HG02678 (cell line): ENCODE measurements at regions not wholly inside any gene's neighbourhood (a gene's known extent, or its start where the extent isn't known, plus 50 kb on each side); places are given as distances from the start of the nearest gene placed in this dataset.

Experiments
- ATAC-seq: cut with Tn5 transposase; IDR thresholded peaks from one replicate; pipeline ENCODE4 v1.9.1; 2021; ENCODE audit warnings: mild to moderate bottlenecking, moderate library complexity; ENCODE audit not compliant: unreplicated experiment

DNA sequence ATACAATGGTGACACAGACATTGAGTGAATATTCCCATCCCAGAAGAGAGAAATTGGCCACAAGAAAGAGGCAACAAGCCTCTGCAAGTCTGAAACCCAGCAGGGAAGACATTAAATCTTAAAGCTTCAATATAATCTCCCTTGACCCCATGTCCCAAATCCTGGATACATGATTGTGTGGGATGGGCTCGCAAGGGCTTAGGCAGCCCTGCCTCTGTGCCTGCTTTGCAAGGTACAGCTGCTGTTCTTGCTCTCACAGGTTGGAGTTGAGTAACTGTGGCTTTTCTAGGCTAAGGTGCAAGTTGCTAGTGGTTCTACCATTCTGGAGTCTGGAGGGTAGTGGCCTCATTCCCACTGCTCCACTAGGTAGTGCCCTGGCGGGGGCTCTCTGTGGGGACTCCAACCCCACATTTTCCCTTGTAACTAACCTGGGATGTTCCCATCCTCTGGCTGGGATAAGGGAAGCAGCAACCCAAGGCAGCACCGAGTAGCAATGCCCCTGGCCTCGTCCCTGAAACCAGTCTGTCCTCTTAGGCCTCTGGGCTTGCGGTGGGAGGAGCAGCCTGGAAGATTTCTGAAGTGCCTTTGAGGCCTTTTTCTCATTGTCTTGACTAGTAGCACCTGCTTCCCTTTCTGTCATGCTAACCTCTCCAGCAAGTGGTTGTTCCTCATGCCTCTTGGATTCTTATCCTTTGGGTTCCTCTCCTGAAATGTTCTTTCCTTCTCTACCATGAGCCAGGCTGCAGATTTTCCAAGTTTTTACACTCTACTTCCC, 90.0 kb downstream of the FAM174B start:
- no peak for ATAC-seq

DNA sequence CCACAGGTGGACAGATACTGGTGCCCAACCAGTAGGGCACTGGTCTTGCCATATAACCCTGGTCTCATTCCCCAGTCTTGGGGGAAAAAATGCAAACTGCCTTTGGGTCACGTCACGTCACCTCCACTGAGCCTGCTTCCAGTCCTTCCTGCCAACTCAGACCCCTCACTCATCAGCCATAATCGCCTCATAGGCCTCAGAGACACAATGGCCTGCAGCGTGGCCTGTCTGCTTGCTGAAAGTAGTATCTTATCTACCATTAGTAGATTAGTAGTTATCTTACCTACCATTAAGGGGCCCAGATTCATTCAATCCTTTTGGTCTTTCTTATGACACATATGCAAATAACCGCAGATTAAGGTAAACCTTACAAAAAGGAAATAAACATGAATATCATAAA, 93.8 kb downstream of the FAM174B start:
- no peak for ATAC-seq

DNA sequence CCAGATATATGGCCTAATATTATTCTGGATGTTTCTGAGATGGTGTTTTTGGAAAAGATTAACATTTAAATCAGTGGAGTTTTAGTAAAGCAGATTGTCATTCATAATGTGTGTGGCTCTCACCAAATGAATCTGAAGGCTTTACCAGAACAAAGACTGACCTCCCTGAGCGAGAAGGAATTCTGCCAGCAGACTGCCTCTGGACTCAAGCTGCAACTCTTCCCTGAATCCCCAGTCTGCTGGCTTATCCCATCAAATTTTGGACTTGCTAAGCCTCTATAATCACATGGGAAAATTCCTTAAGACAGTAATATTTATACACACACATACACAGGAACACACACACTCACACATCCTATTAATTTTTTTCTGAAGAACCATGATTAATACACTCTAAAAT, 102.3 kb downstream of the FAM174B start:
- ATAC-seq: no peak

DNA sequence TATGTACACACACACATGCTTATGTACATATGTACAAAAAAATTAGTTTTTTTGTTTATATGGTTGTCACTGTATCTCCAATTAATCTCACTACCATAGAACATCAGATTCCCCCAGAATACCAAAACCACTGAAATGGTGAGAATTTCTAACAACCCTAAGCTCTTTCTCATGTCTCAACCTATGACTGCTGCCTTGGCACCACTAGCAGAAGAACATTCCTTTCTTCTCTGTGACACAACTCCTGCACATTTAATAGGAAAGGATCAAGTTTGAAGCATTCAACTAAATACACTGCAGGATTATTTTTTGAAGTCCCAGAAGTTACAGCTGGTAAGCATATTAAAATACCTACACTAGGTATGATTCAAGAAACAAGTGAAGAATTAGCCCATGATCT, 109.6 kb downstream of the FAM174B start:
- no peak for ATAC-seq

DNA sequence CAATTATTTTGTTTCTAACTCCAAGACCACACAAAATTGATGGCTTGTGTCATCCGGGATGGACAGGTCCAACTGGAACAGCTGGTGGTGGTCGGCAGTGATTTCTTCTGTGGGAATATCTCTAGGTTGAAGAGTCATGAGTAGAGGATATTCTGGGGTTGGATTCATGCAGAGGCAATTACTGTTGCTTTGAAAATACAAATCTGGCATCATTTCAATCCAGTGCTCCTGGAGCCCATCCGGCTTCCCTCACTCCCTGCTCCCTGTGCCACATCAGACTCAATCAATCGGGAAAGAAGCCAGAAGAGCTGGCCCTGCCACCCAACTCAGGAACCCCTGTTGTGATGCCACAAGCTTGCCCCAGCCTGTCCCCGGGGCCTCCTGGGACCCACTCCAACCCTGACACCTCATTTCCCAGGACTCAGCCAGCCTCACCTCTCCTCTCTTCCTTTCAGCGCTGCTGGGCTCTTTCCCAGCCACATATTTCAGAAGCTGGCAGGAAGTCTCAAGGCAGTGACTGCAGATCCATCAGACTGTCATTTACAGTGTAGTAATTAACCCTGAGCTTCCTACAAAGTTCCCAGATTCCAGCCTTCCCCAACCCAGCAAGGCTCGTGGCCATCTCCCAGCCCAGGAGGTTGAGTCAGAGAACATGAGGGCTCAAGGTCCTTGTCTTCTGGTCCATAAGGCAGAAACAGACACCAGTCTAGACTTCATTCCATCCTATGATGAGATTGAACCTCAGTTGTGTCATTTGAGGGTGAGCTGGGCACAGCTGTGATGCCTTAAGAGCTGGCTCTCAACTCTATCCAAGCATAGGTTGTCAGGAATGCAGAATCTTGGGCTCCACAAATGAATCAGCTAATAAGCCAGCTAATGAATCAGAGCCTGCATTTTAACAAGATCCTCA, 114.0 kb downstream of the FAM174B start:
- no peak for ATAC-seq

DNA sequence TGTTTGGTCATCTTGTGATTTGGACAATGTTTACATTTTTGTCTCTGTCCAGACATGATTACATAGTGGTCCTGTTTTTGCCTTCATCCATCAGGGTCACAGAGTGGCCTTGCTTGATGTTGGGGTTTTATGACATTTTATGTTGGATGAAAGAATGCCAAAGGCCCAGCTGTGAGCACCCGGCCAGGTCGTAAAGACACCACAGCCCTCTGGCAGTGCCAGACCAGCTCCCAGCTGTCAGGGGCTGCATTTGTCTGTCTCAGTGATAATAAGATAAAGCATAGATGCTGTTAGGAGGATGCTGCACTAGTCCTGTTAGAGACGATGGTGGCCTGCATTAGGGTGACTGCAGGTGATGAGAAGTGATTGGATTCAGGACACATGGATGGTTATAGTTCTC, 117.5 kb downstream of the FAM174B start:
- no peak for ATAC-seq

DNA sequence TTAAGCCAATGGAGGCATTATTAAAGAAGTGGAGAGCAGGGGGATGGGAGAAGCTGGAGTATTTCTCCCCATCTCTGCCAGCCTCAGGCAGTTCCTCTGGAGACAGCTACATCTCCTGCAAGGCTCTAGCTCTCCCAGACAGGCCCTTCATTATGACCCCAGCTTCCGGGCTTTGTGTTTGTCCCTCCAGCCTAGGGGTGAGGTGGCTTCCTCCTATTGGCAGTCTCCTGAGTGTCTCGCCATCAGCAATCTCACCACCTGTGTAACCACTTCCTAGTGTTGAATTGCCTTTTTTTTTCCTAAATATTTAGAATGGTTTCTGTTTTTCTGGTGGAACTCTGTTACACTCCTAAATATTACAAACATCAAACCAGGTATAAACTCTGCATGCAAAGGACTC, 122.3 kb downstream of the FAM174B start:
- ATAC-seq: no peak

DNA sequence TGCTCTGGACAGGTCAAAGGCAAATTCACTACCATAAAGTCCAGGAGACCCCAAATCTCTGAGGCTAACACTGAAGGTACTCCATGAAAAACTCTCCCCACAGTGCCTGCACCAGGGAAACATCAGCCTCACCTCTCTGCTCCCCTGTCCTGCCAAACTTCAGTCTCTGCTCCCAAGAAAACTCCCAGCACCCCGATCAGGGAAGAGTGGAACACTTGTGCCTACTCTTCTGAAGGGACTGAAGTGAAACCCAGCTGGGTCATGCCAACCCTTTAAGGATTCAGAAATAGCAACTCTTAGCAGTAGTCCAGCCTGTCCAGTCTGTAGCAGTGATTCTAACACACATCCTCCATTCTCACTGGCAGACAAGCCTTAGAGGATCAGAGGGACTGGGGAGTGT, 124.2 kb downstream of the FAM174B start:
- ATAC-seq: no peak

DNA sequence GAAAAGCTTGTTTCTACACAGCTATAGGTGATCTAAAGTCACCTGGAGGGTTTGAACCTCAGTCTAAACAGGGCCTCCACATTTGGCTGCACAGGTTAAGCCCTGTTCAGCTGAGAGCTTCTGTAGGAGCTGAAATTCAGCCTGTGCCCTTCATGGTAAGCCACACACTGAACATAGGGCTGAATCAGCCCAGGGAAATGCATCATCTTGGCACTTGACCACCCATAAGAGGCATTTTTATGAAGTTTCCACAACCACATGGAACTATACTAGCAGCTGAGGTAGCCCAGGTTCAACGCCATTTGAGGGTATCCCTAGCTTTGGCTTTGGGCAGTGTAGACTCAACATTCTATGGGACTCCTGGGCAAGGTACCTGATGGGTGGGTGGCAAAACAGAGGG, 126.8 kb downstream of the FAM174B start:
- no peak for ATAC-seq

DNA sequence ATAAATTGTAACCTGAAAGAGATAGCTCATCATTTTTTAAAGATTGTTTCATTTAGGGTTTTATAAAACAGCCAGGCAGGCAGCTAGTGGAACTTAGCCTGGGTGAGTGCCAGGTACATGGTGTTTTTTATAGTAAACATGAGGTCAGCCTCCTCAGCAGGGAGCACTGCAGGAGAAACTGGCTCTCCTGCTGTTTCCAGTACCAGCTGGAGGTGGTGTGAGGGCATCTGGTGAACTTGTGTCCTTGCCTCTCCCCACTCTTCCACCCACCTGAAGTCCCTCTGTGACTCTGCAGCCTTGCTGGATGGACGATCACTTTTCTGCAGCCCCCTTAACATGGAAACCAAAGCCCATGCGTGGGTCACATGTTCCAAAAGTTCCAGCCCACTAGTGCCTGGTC, 128.4 kb downstream of the FAM174B start:
- ATAC-seq: no peak

DNA sequence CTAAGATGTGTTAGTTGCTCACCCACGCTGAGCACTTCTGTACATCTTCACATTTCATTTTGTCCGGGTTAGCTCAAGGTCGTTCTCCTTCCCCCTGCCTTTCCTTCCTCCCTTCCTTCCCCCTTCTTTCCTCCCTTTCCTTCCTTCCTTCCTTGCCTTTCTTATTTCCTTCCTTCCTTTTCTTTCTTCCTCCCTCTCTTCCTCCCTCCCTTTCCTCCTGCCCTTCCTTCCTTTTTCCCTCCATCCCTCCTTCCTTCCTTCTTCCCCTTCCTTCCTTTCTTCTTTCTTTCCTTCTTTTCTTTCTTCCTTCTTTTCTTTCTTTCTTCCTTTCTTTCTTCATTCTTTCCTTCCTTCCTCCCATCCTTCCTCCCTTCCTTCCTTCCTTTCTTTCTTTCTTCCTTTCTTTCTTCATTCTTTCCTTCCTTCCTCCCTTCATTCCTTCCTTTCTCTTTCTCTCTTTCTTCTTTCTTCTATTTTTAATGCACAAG, 129.8 kb downstream of the FAM174B start:
- no peak for ATAC-seq

DNA sequence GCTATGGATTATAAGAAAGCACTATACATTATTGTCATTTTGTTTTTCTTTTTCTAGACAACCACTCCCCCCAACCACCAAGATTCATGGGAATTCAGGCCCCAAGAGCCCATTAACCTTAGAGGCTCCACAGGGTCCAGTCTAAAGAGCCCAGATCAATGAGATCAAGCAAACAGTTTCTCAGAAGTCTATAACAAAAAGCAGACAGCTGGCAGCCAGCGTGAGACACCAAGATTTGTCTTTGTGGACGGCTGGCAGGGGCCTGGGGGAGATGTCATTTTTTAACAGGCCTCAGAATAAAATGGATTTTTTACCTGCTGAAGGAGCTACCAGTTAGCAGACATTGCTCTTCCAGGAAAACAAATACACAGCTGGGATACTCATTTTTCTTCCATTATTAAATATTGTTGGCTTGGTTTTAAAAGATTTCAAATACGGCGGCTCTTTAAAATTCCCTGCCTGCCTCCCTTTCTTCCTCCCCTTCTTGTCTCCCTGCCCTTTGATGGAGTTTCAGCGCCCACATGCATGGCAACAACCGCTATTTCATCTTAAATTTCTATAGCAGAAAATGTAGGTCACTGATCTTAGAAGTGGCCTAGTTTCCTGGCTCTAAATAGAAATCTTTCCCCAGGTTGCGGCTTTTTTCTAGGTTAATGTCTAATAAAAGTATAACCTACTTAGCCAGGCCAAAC, 130.6 kb downstream of the FAM174B start:
- ATAC-seq: no peak

DNA sequence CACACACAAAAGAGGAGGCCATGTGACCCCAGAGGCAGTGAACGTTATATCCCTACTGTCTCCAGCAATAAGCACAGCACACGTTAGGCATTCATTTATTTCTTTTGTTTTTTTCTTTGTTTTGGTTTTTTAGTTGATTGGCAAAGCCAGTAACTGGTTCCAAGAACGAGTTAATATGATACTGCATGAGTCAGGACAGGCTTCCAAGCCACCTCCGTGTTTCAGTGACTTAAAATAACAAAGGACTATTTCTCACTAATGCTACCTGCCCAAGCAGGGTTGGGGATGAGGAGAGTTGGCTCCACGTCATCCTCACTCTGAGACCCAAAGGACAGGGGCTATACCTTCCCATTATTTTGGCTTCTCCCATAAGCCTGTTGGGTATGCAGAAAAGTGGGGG, 130.5 kb downstream of the ST8SIA2 start:
- ATAC-seq: no peak

DNA sequence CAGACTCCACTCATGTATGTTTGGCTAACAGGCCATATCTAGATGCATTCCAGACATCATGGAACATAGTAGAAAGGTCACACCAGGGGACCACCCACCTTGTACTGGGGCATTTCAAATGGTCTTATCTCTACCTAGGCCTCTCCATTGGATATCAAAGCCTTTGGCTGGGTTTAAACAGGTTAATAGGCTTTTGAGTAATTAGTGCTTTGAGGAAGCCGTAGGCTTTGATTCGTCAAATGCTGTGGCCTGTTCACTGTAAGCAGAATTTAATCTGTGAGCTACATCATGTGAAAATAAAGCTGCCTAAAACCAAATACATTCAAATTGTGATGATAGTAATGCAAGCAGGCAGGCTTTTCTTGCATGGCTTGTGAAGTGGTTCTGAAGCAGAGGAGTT, 129.5 kb downstream of the ST8SIA2 start:
- ATAC-seq: no peak

DNA sequence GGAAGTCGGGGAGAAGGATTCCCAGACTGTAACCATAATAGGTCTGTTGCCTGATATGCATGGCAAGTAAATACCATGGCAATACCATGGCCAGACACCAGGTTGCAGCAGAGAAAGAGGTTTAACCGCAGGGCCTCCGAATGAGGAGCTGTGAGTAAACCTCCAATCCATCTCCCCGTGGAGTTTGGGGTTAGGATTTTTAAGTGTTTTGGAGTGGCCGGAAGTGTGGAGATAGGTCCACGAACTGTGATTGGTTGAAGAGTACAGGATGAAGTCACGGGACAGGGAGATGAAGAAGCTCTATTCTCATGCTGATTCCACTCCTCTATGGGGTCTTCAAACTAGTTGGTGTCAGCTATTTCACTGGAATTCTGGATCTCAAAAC, 127.9 kb downstream of the ST8SIA2 start:
- ATAC-seq: peak; percentile 83

DNA sequence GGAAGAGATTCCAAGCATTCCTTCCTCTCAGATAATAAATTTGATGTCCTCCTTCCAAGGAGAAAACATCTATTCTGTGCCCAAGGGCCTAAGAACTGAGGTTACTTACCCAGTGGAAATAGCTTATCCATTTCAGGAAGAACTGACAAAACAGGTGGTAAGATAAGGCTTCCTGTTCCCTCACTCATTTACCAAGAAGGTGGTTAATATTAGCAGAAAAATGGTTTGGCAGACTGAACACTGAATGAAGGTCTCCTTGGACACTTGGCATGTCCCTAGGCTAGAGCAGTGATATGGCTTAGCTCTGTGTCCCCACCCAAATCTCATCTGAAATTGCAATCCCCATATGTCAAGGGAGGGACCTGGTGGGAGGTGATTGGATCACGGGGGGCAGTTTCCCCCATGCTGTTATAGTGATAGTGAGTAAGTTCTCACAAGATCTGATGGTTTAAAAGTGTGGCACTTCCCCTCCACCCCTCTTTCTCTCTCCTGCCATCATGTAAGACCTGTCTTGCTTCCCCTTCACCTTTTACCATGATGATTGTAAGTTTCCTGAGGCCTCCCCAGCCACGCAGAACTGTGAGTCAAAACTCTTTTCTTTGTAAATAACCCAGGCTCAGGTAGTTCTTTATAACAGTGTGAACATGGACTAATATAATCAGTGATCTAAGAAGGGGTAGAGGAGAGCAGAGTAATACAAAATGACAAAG, 127.4 kb downstream of the ST8SIA2 start:
- peak; percentile 23 for ATAC-seq

DNA sequence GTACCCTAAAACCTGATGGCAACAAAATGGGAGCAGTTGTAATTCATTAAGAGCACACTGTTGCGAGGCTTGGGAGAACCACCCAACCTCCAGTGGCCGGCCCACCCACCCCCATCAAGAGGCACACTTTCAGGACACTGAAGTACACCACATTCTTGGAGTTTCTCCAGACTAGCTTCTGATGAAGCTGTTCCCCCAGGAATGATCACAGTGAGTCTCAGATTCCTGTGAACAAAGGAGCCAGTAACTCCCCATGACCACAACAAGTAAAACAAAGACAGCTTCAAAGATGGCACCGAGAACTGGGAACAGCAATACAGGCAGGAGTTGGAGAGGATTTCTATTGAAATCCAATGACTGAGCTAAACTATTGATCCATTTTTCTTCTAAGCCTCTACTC, 126.0 kb downstream of the ST8SIA2 start:
- ATAC-seq: no peak
